Activated naive CD8-positive, alpha-beta T cell (primary cell): ENCODE measurements at regions not wholly inside any gene's neighbourhood (a gene's known extent, or its start where the extent isn't known, plus 50 kb on each side); places are given as distances from the start of the nearest gene placed in this dataset.
"Not testable (repeated sequence)": the region's sequence is repeated elsewhere in the genome, so short reads cannot be mapped to it uniquely, and the experiment has no call there.

Experiments
- H3K27ac Mint-ChIP-seq: one replicate; pipeline ENCODE4 v1.8.0; 2021; ENCODE audit warnings: mixed read lengths
- H3K27me3 Mint-ChIP-seq: one replicate; pipeline ENCODE4 v1.8.0; 2021; ENCODE audit warnings: mixed read lengths
- H3K36me3 Mint-ChIP-seq: one replicate; pipeline ENCODE4 v1.8.0; 2021; ENCODE audit warnings: mixed read lengths
- H3K4me1 Mint-ChIP-seq: one replicate; pipeline ENCODE4 v1.8.0; 2021; ENCODE audit warnings: low read depth, mixed read lengths
- H3K4me3 Mint-ChIP-seq: one replicate; pipeline ENCODE4 v1.8.0; 2021; ENCODE audit warnings: mild to moderate bottlenecking, mixed read lengths
- H3K9me3 Mint-ChIP-seq: one replicate; pipeline ENCODE4 v1.8.0; 2021; ENCODE audit warnings: low read depth, mixed read lengths

DNA sequence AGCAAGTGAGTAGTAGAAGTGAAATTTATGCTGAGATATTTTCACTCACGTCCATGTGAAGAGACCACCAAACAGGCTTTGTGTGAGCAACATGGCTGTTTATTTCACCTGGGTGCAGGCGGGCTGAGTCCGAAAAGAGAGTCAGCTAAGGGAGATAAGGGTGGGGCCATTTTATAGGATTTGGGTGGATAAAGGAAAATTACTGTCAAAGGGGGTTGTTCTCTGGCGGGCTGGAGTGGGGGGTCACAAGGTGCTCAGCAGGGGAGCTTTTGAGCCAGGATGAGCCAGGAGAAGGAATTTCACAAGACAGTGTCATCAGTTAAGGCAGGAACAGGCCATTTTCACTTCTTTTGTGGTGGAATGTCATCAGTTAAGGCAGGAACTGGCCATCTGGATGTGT is 207.8 kb downstream of the GABRG2 start:
- H3K36me3 Mint-ChIP-seq, H3K9me3 Mint-ChIP-seq, H3K27me3 Mint-ChIP-seq, H3K4me3 Mint-ChIP-seq, H3K4me1 Mint-ChIP-seq, H3K27ac Mint-ChIP-seq: not testable (repeated sequence)

DNA sequence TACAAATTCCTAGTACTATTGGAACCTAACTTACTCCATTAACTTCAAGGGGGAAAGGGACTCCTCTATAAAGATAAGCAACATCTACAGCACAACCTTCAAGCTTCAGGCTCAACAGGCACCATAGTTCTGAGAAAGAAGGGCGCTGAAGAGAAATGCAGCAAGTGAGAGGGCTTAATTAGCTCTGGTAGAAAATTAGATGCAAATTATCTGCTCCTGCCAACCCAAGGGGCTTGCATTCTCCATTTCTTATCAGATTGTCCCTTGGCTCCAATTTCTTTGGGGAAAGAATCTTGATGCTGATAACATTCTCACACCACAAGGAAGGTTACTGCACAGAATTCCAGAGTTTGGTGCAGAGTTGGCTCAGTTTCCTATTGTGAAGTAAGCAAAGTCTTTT is 214.6 kb downstream of the GABRG2 start:
- Mint-ChIP-seq H3K27me3 (no peaks in the 10 kb centered on the region), H3K4me3 (no peak overlapping the region), H3K9me3 (no peaks in the 10 kb centered on the region), H3K4me1 (no peaks in the 10 kb centered on the region), H3K36me3 (no peaks in the 10 kb centered on the region), H3K27ac (no peak overlapping the region)

DNA sequence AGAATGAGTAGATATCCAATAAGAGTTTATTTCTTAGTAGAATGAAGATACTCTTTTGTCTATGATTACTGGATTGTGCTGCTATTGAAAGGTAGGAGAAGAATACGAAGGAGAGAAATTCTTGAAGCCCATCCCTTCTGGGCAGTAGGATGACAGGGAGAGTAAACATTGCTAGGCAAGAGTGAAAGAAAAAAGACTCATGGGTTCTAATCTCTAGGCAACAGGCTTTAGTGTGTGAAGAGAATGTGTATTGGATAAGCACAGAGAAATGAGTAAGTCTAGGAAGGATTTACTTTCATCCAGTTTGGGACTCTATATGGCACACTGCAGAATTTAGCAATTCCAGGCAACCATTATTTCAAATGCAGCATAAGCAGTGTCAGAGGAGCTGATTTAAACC is 216.0 kb downstream of the GABRG2 start:
- Mint-ChIP-seq H3K9me3 (peaks cover 6% of the 10 kb centered on the region), H3K36me3 (no peaks in the 10 kb centered on the region), H3K27ac (no peak overlapping the region), H3K27me3 (no peaks in the 10 kb centered on the region), H3K4me1 (no peaks in the 10 kb centered on the region), H3K4me3 (no peak overlapping the region)

DNA sequence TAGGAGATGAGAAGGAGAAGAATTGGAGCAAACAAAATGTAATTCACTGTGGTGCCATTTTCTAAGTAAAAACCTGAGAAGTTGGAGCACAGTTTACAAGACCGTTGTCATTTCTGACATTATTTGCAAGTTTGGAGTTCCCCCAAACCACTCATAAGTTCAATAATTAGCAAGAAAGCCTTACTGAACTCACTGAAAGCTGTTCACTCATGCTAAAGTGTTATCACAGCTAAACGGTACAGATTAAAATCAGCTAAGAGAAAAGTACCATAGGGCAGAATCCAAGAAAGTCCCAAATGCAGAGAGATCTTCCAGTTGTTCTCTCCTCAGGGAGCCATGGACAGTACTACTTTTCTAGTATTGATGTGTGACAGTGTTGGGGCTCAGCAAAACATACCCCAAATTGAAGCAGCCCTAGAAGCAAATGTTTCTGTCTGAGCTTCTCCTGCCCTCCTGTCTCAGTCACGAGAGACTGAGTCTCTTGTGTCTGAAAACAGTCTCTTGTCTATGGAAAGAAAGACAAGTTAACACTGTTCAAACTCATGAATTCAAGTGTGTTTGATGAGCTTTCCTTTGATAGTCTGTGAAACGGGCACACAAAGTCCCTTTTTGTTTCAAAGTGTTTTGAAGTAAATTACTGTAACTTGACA is 221.2 kb downstream of the GABRG2 start:
- no peaks in the 10 kb centered on the region for H3K36me3 Mint-ChIP-seq
- H3K27me3 Mint-ChIP-seq = no peaks in the 10 kb centered on the region
- peaks cover 6% of the 10 kb centered on the region for H3K9me3 Mint-ChIP-seq
- H3K27ac Mint-ChIP-seq = no peak overlapping the region
- H3K4me3 Mint-ChIP-seq = no peak overlapping the region
- H3K4me1 Mint-ChIP-seq = no peaks in the 10 kb centered on the region

DNA sequence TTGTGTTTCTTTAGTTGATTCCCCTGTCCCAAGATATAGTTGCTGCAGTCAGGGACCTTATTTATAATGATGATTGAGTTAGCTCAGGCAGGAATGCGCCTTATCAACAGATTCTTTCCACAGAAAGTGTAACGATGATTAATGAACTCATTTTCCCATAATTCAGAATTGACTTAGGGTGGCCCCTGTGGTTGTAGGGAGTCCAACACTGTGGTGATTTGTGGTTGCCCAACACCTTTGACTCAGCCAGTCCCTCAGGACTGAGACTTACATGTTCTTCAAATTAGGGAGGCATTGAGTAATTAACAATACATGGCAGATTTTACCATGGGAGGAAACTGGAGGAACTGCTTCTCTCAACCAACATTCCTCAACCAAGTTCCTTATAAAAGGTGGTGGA is 221.9 kb downstream of the GABRG2 start:
- Mint-ChIP-seq H3K36me3 (no peaks in the 10 kb centered on the region), H3K27ac (no peak overlapping the region), H3K27me3 (no peaks in the 10 kb centered on the region), H3K9me3 (peaks cover 6% of the 10 kb centered on the region), H3K4me3 (no peak overlapping the region), H3K4me1 (no peaks in the 10 kb centered on the region)

DNA sequence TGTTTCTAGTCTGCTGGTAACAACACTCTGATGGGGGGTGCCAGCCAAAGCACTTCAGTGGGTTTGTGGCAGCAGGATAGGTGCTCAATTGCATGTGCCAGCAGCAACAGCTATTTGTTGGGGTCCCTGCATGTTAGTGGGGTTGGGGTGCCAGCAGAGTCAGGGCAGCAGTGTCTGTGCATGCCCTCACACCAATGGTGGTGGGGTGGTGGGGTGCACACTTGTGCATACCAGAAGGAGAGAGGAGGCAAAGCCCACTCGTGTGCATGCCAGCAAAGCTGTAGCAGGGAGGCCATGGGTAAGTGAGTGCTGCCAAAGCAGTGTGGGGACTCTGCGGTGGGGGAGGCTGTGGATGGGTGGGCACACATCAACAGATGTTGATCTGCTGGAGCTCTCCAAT is 232.2 kb downstream of the GABRG2 start:
- Mint-ChIP-seq H3K36me3 (no peaks in the 10 kb centered on the region), H3K4me1 (no peaks in the 10 kb centered on the region), H3K27me3 (no peaks in the 10 kb centered on the region), H3K4me3 (no peak overlapping the region), H3K9me3 (no peaks in the 10 kb centered on the region), H3K27ac (no peak overlapping the region)

DNA sequence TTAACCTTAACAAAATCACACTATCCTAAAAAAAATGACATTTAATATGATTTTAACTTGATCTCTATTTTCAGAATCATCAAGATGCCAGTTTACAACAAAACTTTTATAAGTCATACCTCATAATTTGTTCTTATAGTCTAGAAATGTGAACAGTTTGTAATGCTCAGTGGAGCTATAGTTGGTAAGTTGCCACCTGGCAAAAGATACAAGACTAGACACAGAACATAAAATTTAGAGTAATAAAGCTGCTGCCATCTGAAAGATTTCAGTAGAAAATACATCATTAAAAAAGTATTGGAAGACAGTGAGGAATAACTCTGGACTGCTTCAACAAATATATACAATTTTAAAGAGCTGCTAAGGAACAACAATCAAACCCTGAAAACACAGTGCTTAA is 233.8 kb downstream of the GABRG2 start:
- no peaks in the 10 kb centered on the region for H3K36me3 Mint-ChIP-seq
- H3K4me1 Mint-ChIP-seq = no peaks in the 10 kb centered on the region
- no peaks in the 10 kb centered on the region for H3K27me3 Mint-ChIP-seq
- no peaks in the 10 kb centered on the region for H3K9me3 Mint-ChIP-seq
- no peak overlapping the region for H3K4me3 Mint-ChIP-seq
- H3K27ac Mint-ChIP-seq = no peak overlapping the region

DNA sequence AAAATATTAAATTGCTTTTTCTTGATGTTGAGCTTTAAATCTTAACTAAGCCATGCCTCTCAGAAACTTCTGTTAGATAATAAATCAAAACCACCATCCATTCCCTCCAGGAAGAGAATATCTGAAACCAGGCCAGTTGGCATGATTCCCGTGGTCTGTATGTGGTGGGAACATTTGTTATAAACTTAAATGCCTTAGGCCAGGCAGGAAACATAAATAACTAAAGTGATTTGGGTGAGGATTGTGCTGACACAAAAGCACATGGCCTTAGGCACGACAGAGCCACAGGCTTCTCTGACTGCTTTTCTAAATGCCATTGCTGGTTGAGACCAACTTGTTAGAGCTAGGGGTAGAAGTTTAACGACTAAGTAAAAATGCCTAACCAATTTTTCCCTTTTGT is 255.9 kb downstream of the GABRG2 start:
- H3K4me3 Mint-ChIP-seq = no peak overlapping the region
- peaks cover 3% of the 10 kb centered on the region for H3K9me3 Mint-ChIP-seq
- H3K27me3 Mint-ChIP-seq = no peaks in the 10 kb centered on the region
- H3K27ac Mint-ChIP-seq = no peak overlapping the region
- H3K4me1 Mint-ChIP-seq = no peaks in the 10 kb centered on the region
- no peaks in the 10 kb centered on the region for H3K36me3 Mint-ChIP-seq

DNA sequence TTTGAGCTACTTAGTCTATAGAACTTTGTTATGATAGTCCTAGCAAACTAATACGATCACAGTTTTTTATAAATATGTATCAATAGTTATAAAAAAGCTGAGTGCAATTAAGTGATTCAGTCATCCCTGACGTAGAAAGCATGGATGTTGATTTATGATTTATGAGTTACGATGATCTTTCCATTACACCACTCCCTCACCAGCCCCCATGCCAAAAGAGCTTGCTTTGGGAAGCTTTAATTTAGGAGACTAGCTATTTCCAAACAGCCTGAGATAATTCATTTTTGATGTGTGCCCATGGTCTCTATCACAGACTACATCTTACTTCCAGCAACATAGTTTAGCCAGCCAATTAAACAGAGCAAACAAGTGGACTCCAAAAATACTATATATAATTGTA is 256.8 kb downstream of the GABRG2 start:
- Mint-ChIP-seq H3K36me3 (no peaks in the 10 kb centered on the region), H3K9me3 (peaks cover 3% of the 10 kb centered on the region), H3K27ac (no peak overlapping the region), H3K4me3 (no peak overlapping the region), H3K27me3 (no peaks in the 10 kb centered on the region), H3K4me1 (no peaks in the 10 kb centered on the region)

DNA sequence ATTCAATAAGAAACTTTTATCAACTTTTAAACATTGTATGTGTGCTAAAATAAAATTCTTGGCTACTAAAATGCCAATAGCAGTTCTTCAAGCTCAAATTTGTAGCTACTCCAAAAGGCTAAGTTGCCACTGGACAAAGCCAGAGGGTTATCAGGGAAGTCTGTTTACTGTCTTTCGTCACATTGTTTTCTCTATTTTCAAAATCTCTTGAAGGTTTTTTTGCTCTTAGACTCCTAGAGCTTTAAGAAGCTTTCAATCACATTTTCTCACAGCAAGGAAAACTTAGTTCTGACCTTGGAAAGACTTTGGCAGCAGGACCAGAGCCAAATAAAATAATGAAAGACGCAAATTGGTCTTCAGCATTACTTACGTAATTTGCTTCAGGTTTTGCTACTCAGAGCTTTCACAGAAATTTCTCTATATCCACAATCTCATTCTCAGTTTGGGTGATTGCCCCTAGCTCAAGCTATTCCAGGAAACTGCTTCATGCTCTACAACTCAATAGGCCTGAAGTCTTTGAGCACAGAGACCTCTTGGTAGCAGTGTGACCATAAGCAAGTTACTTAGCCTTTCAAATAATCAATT is 257.7 kb downstream of the GABRG2 start:
- Mint-ChIP-seq H3K27ac (no peak overlapping the region), H3K4me1 (no peaks in the 10 kb centered on the region), H3K9me3 (peaks cover 9% of the 10 kb centered on the region), H3K27me3 (no peaks in the 10 kb centered on the region), H3K36me3 (no peaks in the 10 kb centered on the region), H3K4me3 (no peak overlapping the region)

DNA sequence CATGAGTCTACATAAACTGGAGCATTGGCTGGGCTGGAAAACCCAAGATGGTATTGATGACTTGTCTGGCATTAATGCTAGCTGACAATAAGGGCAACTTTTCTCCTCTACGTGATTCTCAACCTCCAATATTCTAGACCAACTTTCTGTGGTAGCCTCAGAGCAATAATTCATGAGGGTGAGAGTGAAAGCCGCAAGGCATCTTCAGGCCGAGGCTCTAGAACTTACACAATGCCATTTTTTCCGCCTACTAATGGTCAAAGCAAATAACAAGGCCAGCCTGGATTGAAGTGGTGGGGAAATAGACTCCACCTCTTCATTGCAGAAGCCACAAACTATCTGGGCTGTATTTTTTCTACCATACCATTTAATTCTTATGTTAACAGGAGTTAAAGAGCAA is 267.4 kb downstream of the GABRG2 start:
- Mint-ChIP-seq H3K4me3 (no peak overlapping the region), H3K27me3 (no peaks in the 10 kb centered on the region), H3K9me3 (peaks cover 11% of the 10 kb centered on the region), H3K4me1 (no peaks in the 10 kb centered on the region), H3K36me3 (no peaks in the 10 kb centered on the region), H3K27ac (no peak overlapping the region)

DNA sequence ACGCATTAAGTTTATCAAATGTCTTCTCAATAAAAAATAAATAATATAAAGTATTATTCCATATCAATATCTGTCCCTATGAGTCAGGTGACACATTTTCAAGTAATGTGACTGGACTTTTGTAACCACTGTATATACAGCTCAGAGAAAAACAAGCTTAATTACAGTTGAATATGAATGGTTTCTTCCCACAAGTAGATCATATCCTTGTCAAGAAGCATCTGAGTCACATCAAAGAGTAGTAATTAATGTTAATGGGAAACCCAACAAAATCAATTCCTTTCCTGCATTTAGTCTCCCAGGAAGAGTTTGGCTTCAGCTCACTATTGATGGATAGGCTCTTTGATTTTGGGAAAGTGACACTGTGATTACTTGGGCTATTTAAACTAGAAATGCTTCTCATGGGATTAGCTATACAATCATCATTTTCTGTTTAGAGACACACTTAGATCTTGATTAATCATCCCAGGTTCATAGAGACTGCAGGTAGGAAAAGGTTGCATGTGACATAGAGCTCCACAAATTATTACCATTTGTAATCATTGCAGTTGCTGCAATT is 292.9 kb downstream of the GABRG2 start:
- H3K4me1 Mint-ChIP-seq = no peaks in the 10 kb centered on the region
- no peak overlapping the region for H3K4me3 Mint-ChIP-seq
- H3K9me3 Mint-ChIP-seq = peaks cover 14% of the 10 kb centered on the region
- no peaks in the 10 kb centered on the region for H3K27me3 Mint-ChIP-seq
- no peaks in the 10 kb centered on the region for H3K36me3 Mint-ChIP-seq
- no peak overlapping the region for H3K27ac Mint-ChIP-seq

DNA sequence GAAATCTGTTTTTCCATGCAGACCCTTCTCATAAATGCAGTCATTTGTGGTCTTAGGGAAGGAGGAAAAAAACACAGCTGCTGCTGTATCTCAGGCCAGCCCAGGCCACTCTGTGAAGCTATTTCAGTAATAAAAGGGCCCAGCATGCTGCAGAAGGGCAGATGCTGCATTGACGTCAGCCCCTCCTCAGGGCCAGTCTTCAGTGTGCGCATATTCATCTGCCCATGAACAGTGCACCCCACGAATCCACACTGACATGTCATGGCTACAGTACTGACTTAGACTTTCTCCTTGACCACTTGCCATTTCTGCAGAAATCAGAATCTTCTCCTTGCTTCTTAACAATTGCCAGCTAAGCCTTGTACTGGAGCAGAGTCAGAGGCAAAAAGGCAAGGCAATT is 304.7 kb downstream of the GABRG2 start:
- Mint-ChIP-seq H3K27me3 (no peaks in the 10 kb centered on the region), H3K36me3 (no peaks in the 10 kb centered on the region), H3K9me3 (peaks cover 12% of the 10 kb centered on the region), H3K27ac (no peak overlapping the region), H3K4me1 (no peaks in the 10 kb centered on the region), H3K4me3 (no peak overlapping the region)

DNA sequence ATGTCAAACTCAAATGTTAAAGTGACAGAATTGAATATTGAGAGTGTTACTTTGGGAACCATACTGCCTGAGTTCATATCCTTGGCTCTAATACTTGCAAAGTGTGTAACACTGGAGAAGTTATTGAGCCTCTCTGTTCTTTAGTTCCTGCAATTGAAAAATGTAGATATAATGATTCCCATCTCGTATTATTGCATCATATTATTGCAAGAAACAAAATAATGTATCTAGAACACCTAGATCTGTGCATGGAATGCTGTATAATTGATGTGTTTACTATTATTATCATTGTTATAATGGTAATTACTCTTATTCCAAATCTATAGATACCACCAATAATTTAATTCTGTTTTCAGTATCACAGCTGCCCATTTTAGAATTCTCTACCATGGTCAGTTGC is 310.3 kb downstream of the GABRG2 start:
- no peaks in the 10 kb centered on the region for H3K36me3 Mint-ChIP-seq
- no peaks in the 10 kb centered on the region for H3K27me3 Mint-ChIP-seq
- no peak overlapping the region for H3K4me3 Mint-ChIP-seq
- H3K4me1 Mint-ChIP-seq = no peaks in the 10 kb centered on the region
- no peak overlapping the region for H3K27ac Mint-ChIP-seq
- H3K9me3 Mint-ChIP-seq = no peaks in the 10 kb centered on the region

DNA sequence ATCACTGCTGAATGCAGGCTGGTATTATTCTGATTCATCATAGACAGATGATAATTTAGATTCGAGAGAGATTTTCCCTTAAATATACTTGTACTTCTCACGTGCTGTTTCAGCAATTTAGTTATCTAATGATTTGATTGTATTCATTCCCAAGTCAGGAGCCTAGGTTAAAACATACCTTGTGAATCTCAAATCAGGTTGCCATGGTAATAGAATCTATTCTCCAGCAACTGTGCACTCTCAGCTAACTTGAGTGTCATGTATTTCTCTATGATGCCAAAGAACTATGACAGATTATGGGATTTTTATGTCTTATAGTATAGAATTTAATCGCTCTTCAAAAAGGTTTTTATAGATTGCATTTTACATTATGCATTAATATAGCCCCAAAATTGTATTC is 315.3 kb downstream of the GABRG2 start:
- Mint-ChIP-seq H3K36me3 (no peaks in the 10 kb centered on the region), H3K4me3 (no peak overlapping the region), H3K9me3 (peaks cover 6% of the 10 kb centered on the region), H3K4me1 (no peaks in the 10 kb centered on the region), H3K27me3 (no peaks in the 10 kb centered on the region), H3K27ac (no peak overlapping the region)

DNA sequence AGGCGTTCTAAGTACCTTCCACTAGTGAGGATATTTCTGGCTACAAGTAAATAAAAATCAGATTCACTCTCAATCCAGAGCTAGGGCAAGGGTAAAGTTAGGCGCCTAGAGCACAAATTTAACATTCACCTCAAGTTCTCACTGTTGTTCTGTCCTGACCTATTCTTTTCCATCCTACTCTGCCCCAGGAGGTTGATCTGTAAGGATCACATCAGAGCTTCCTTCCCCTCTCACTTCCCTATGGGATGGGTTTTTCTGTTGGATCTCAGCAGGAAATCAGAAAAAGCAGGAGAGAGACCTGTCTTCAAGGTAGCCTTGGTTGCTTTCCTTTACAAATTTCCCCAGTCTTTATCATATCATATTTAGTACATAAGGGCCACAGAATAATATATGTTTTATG is 316.7 kb downstream of the GABRG2 start:
- H3K4me1 Mint-ChIP-seq = no peaks in the 10 kb centered on the region
- no peaks in the 10 kb centered on the region for H3K27me3 Mint-ChIP-seq
- H3K4me3 Mint-ChIP-seq = no peak overlapping the region
- H3K9me3 Mint-ChIP-seq = peaks cover 10% of the 10 kb centered on the region
- H3K27ac Mint-ChIP-seq = no peak overlapping the region
- H3K36me3 Mint-ChIP-seq = no peaks in the 10 kb centered on the region
